ENCODE measurements at regions not wholly inside any gene's neighbourhood (a gene's known extent, or its start where the extent isn't known, plus 50 kb on each side); places are given as distances from the start of the nearest gene placed in this dataset.

DNA sequence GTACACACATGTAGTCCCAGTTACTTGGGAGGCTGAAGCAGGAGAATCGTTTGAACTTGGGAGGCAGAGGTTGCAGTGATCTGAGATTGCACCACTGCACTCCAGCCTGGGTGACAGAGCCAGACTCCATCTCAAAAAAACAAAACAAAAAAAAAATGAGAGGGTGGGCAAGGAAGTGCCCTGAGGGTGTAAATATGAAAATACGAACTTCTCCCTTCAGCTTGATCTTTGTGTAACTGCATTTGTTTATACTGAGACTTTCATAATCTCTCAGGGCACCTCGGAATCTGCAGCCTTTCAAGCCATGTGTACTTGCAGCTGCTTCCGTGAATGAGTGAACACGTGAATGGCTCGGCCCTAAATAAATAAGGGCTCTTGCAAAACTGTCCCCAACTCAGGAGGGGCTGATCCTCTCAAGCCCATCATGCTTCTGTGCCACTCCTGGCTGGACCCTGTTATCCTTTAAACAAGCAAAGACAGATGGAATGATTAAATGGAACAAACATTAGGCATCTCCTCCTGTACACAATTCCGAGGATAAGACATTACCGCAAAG lies 96.8 kb downstream of the BOD1L2 start:
- no peak for DNase-seq (ENCODE audit: low read depth)

DNA sequence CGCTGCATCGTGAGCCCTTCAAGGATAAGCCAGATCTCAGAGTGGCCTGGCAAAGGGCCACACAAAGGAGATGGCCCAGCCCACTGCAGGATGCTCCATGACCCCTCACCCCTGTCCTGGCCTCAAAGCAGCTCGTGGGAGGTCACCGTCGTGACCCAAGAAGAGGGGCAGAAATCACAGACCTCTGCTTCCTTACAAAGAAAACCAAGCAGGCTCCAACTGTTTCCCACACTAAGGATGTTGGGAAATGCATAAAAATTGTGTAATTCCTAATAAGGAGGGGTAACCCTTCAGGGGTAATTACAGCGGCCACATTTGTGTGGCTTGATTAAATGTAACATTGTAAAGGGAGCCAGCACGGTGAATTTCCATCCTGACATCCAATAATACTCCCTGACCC lies 102.3 kb downstream of the BOD1L2 start:
- no peak for DNase-seq (ENCODE audit: low read depth)

DNA sequence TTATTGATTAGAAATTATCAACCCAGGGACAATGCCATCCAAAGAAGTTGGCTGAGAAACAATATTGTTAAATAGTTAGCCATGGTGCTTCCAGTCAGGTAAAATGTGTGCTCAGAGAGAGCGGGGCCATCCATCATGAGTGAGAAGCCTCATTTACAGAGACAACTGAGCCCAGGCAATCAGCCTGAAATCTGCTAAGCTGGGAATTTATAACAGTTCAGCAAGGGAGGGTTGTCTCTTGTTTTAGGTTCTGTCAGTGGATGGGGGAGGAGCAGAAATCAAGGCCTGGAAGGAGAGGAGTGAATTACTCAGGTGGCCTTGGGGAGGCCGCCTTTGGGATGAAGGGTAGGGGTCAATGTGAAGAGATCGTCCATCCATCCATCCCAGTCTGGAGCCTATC lies 102.5 kb upstream of the ST8SIA3 start:
- DNase-seq (ENCODE audit: low read depth): no peak

DNA sequence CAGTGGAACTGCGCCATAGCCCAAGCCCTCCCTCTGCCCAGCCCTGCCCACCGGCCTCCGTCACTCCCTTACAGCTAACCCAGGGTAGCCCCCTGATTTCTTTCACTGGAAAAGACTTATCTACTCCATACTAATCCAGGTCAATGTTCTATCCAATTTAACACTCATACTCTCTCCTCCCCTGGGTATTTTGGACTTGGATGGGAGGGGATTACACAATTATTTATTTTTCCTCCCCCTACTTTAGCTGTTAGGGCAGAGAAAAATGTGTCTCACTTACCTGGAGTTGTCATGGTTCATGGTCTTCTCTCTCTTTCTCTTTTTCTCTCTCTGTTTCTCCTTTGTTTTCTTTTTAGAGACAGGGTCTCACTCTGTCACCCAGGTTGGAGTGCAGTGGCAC lies 100.6 kb upstream of the ST8SIA3 start:
- DNase-seq (ENCODE audit: low read depth): no peak

DNA sequence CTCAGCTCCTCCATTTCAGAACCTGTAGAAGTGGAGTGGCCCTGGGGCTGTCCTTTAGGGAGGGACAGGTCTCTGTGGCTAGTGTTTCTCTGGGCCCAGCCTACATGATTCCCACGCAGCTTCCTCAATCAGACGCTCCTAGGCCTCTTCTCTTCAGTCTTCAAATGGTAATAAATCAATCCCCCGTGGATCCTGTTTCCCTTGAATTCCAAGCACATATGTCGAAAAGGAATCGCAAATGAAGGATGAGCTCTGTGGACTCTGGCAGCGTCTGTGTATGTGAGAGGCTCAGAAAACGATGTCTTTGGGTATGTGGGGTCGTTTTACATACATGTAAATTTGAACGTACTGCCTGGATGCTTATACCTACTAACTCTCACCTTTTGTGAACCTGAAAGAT lies 98.5 kb upstream of the ST8SIA3 start:
- no peak for DNase-seq (ENCODE audit: low read depth)

DNA sequence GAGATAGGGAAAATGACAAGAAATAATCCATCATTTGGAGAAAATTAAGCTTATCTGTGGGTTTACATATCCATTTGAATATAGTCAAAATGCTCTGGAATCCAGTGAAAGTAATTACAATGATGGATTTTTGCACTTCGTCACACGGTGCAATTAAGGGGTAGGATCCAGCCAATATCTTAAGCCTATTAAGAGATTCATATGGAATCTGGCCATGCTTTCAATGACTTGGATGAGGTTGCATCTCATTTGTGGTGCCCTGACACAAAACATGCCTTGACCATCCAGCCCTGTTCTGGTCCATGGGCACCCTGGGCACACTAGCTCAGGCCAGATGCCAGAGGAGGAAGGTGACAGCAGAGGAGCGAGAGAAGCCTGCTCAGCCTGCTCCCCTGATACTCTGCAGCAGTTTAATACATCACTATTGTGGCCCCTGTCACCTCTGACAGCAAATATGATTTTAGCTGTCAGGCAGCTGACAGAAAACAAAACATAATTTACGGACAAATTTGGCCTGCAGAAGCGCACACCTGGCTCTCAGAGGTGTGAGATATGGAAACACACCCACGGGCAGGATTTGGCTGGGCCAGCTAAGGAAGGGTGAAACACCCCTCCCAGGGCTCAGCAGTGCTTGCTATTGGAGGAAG lies 94.1 kb upstream of the ST8SIA3 start:
- no peak for DNase-seq (ENCODE audit: low read depth)

DNA sequence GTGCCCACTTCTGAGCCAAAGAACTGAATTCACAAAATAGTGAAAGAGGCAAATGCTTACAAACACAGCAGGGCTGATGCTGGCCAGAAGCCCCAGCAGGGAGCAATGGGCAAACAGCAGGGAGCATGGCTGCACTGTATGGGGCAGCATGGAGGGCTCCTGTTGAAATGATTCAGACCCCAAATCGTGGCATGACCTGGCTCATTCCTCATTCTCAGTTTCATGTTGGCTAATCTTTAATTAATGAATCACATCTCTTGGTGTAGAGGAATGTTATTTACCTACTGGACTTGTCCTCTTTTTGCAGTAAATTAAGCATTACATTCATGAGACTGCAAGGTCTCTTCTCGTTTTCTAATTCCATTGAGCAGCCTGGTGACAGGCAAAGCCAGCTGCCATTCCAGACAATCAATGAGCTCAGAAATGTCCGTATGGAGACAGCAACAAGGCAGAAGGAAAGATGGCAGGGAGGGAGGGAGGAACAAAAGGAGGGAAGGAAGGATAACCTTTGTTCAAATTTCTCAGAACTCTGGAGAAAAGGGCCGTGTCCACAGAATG lies 84.9 kb upstream of the ST8SIA3 start:
- no peak for DNase-seq (ENCODE audit: low read depth)

DNA sequence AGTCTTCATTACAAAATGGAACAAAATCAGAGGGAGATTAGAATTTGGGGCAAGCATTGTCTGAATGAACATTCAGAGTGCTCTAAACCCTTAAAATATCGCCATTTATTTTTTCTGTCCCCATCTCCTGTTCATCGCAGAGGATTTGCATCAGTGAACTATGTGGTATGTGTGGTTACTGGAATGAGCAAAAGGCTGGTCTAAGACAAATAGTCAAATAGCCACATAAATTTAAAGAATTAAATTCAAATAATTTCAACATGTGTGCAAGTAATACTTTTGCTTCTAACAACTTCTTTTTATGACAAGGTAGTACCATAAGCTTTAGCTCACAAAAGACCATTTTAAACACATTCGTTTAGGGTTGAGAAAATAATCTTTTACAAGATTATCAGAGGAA lies 82.6 kb upstream of the ST8SIA3 start:
- DNase-seq (ENCODE audit: low read depth): no peak

DNA sequence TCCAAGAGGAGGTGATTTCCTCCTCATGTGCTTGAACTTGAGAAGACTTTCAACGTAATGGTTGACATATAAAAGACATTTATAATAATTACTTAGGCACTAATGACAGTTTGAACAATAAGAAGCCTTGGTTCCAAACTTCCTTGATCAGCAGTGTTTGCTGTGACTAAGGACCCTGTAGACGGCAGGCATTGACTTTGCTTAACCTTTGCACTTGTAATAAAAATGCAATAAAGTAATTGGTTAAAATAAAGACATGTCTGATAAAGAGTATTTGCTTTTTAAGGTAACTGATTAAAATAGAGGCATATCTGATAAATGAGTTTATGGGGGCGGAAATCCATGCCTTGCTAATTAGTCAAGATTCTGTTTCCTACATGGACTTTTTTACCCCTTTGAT lies 82.2 kb upstream of the ST8SIA3 start:
- no peak for DNase-seq (ENCODE audit: low read depth)

DNA sequence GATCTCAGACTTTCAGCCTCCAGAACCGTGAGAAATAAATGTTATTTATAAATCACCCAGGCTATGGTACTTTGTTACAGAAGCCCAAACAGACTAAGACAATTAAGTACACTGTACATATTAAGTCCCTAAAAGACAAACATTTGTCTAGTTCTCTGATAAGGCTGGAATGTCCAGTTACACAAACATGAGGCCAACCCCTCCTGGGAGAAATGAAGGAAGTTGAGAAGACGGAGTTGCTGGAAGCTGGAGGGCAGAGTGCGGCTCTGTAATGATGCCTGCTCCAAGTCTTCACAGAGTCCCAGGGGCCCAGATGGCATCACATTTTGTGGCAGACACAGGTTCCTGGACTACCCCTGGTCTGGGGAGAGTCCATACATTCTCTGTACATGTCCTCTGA lies 79.2 kb upstream of the ST8SIA3 start:
- no peak for DNase-seq (ENCODE audit: low read depth)

DNA sequence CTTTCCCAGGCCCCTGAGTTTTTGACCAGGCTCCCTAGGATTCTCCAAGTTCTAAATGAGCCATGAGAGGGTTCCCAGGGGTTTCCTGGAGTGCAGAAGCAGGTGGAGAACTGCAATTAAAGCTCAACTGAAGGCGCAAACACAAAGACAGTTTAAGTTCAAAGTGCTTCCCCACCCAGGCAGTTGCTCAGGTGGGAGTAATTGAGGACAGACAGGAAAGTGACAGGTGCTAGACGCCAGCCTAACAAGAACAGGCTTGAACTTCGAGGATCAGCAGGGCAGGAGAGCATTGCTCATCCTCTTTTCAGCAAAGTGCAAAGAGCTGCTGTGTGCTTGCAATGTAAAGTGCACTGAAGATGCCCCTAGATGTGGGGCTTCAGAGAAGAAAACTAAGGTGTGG lies 77.2 kb upstream of the ST8SIA3 start:
- no peak for DNase-seq (ENCODE audit: low read depth)

DNA sequence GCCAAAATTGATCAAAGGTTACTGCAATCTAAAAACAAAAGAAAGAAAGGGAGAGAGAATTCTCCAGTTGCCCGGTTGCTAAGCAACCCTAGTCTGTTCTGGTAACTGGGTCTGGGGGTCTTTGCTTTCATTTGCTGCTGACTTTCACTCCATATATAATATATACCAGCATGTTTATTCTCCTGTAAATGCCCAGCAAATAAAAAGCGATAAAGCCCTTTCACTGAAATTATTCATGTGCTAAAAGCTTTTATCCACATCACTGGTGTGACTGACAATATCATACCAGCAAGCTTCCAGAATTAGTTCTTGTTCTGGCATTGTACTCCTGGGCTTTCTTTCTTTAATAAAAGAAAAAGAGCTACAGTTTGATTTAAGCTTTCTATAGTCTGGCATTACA lies 75.5 kb upstream of the ST8SIA3 start:
- DNase-seq (ENCODE audit: low read depth): no peak

DNA sequence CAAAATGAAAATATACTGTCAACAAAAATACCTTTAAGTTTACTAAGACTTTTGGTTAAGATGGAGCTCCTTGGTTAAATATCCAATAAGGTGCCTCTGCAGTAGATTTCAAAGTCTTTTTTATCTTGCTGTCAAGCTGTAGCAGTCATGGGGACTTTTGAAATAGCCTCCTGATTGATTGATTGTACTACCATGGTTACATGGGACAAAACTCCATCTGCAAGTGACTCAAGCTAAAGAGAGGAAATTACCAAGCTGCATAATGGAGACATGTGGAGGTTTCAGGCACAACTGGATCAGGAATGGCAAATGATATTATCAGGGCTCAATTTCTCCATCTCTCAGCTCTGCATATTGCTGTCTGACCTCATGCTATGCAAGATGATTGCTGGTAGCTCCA lies 73.4 kb upstream of the ST8SIA3 start:
- DNase-seq (ENCODE audit: low read depth): no peak

DNA sequence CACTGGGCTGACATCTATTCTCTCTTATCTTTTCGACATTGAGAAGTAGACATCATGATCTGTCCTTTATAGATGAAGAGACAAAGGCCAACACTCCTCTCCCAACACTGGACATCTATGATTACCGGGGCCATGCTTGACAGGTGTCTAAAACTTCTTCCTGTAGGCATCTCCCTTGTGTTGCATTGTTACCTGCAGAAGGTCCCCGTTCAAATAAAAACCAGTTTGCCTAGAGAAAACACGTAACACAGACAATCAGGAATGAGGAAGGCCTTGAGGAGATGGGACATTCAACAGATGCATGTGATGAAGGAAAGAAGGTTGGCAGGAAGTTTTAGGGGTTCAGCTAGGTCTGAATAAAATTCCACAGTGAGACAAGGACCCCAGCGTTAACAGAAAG lies 70.8 kb upstream of the ST8SIA3 start:
- no peak for DNase-seq (ENCODE audit: low read depth)

DNA sequence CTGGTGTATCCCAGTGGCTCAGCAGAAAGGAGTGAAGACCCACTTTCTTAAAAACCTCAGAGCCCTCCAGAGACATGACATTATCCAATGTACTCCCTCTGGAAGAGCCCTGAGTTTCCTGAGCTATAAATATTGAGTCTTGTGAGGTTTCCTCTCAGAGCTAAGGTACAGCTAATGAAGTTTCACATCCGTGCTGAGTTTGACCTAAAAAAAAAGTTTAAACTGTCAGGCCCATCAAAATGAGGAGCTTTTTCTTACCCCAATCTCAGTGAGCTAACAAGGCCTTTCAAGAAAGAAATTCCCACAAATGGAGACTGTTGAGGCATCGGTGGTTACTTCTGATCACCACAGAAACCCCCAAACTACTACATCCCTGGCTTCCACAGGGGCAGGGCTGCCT lies 65.4 kb upstream of the ST8SIA3 start:
- DNase-seq (ENCODE audit: low read depth): no peak

DNA sequence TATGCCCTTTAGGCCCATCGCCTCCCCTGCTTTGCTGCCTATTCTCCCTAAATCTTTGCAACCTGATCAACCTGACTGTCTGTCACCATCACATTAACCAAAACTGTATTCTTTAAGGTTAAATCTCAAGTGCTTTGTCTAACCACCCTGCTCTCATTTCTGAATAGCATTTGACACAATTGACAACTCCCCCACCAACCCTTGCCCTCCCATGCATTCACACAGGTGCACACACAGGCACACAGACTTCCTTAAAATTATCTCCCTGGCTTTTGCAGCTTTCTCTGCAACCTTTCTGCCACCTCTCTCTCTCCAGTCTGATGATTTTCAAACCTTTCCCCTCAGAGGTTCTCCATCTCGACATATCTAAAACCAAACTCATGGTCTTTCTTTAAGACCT lies 64.6 kb upstream of the ST8SIA3 start:
- DNase-seq (ENCODE audit: low read depth): no peak

DNA sequence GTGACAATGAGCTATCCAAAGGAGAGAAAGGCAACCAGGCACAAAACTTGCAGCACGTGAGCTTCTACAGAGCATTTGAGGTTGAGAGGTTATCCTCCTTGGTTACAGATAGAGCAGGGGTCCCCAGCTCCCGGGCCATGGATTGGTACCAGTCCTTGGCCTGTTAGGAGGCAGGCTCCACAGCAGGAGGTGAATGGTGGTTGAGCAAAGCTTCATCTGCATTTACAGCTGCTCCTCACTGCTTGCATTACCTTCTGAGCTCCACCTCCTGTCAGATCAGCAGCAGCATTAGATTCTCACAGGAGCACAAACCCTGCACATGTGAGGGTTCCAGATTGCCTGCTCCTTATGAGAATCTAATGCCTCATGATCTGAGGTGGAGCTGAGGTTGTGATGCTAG lies 57.8 kb upstream of the ST8SIA3 start:
- no peak for DNase-seq (ENCODE audit: low read depth)

DNA sequence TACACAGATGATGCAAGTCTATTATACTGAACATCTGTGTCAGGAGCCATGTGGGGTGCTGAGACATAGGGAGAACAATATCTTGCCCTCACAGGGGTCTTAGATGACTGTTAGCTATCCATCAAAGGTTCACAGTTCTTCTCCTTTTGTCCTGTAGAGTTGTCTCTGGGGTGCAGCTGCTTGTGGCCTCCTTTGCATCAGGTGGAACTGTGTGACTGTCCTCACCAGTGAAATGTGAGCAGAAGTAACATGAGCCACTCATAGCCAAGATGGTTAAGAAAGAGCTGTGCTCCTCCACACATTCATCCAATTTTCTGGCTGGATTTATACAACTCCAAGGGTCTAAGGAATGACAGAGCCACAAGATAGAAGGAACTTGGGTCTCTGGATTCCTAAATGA lies 56.0 kb upstream of the ST8SIA3 start:
- DNase-seq (ENCODE audit: low read depth): no peak

DNA sequence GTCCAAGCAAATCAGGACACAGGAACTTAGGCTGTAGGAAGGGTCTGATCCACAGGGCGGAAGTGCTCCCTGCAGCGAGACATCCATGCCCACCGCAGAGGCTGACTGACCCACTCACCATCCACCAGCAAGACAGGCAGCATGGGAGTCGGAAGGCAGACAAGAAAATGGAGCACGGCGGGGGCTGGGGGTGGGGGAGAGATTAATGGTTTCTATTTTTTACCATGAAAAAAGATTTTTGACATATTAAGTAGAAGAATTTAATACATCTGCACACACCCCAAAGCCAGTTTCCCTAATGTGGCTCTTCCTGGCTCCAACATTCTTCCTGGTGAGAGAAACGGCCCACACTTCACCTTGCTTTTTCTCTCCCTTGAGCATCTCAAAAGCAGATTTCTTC lies 55.1 kb upstream of the ST8SIA3 start:
- DNase-seq (ENCODE audit: low read depth): no peak

DNA sequence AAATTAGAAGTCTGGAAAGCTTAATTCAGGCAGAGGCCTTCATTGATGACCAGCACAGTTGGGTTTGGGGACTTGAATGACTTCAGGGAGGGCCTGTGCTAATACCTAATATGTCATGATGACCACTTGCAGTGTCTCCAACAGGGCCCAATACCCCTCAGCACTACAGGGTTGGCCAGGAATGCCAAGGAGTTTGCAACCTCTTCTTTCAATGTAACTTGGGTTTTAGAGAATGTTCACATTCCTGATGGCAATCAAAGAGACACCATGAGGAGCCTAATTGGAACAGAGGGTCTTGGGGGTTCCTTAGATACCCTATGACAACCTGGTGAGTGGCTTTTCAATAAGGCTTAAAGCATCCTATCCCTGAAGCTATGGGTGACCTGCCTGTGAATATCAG lies 52.4 kb upstream of the ST8SIA3 start:
- no peak for DNase-seq (ENCODE audit: low read depth)

DNA sequence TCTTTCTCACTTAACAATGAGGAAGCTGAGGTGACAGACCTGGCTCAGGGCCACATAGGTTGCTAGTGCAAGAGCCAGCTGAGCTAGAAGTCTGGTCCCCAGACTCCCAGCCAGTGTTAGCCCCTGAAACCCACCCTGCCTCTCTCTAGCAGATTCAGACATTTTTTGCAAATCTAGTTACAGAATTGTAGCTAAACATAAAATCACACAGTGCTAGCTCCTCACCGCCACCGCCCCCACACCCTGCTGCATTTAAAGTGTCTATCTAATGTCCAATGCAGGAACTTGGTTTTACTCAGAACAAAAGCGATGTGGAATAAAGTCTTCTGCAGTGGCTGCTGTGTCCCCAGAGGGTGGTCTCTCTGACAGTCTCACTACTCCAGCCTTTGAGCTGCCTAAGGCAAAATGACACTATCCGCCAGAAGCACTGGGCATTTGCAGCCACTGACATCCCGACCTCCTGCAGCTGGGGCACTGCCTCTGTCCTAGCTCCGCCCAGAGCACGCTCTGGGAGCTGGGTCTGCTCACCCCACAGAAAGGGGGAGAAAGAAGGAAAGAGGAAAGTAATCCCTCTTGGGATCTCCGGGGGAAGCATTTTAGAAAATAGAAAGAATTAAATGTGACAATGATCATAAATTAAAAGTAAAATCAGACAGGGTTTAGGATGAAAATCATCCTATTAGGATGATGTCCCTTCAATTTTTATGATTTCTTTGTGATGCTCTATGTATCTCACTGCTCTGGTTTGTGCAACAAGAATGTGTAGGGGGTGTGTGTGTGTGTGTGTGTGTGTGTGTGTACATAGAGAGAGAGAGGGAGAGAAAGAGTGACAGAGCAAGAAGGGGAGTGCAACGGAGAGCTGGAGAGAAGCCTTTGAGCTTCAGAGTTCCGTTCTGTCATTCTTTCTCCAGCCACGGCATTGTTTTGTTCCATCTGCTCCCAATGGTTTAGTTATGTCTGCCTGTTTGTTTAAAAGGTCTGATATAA lies 50.5 kb upstream of the ST8SIA3 start:
- no peak for DNase-seq (ENCODE audit: low read depth)
